ENCODE measurements at regions not wholly inside any gene's neighbourhood (a gene's known extent, or its start where the extent isn't known, plus 50 kb on each side); places are given as distances from the start of the nearest gene placed in this dataset.

DNA sequence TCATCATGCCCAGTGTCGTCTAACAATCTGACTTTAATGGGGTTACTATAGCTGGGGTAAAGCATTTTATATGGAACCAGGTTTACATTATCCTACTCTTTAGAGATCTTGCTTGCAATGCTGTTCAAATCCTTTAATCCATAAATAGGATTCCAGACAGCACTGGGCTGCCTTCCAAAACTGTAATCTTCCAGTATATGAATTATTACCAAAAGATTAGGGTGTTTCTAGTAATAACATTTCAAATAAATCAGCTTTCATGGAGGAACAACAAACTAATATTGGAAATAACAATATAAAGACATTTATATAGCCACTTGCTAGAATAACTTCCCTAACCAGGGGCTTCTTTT, 88.6 kb upstream of the PLXNA2 start:
- TF ChIP-seq CTCF (IDR thresholded peaks at IDR 0.05) = no peak
- no peak for TF ChIP-seq POLR2A (IDR thresholded peaks at IDR 0.05)
- no peak for TF ChIP-seq POLR2AphosphoS5 (IDR thresholded peaks at IDR 0.05)
